ENCODE measurements at regions not wholly inside any gene's neighbourhood (a gene's known extent, or its start where the extent isn't known, plus 50 kb on each side); places are given as distances from the start of the nearest gene placed in this dataset.
"Not testable (repeated sequence)": the region's sequence is repeated elsewhere in the genome, so short reads cannot be mapped to it uniquely, and the experiment has no call there.

GRCh38 chr18:1510542-1511179 is 606.0 kb downstream of the ADCYAP1 start:
- no peak overlapping the region for H3K4me3 ChIP-seq (ENCODE audit: control insufficient read depth, low read depth, low read length)
- no peak for DNase-seq (ENCODE audit: low read depth)
- no peak for TF ChIP-seq CTCF (IDR thresholded peaks at IDR 0.05; ENCODE audit: control insufficient read depth, insufficient read depth, low read depth, low read length, missing control alignments)

GRCh38 chr18:1511619-1512311 is 607.1 kb downstream of the ADCYAP1 start:
- no peak for DNase-seq (ENCODE audit: low read depth)

GRCh38 chr18:1513519-1513918 is 608.8 kb downstream of the ADCYAP1 start:
- H3K4me3 ChIP-seq (ENCODE audit: control insufficient read depth, low read depth, low read length), result no peak overlapping the region
- no peak for TF ChIP-seq CTCF (IDR thresholded peaks at IDR 0.05; ENCODE audit: control insufficient read depth, insufficient read depth, low read depth, low read length, missing control alignments)
- no peak for DNase-seq (ENCODE audit: low read depth)

More at GRCh38 chr18:1511619-1512311, 607.1 kb downstream of the ADCYAP1 start:
- no peak overlapping the region for H3K4me3 ChIP-seq (ENCODE audit: control insufficient read depth, low read depth, low read length)
- no peak for TF ChIP-seq CTCF (IDR thresholded peaks at IDR 0.05; ENCODE audit: control insufficient read depth, insufficient read depth, low read depth, low read length, missing control alignments)

GRCh38 chr18:1521588-1522248 is 617.0 kb downstream of the ADCYAP1 start:
- not testable (repeated sequence) for H3K4me3 ChIP-seq (ENCODE audit: control insufficient read depth, low read depth, low read length); DNase-seq (ENCODE audit: low read depth)

- H3K4me3 ChIP-seq (ENCODE audit: control insufficient read depth, low read depth, low read length), result no peak overlapping the region
- no peak for DNase-seq (ENCODE audit: low read depth)
- no peak for TF ChIP-seq CTCF (IDR thresholded peaks at IDR 0.05; ENCODE audit: control insufficient read depth, insufficient read depth, low read depth, low read length, missing control alignments)
Observed at GRCh38 chr18:1522249-1522615, 617.6 kb downstream of the ADCYAP1 start.

GRCh38 chr18:1526991-1527390 is 622.3 kb downstream of the ADCYAP1 start:
- DNase-seq (ENCODE audit: low read depth), result no peak
- H3K4me3 ChIP-seq (ENCODE audit: control insufficient read depth, low read depth, low read length), result no peak overlapping the region
- no peak for TF ChIP-seq CTCF (IDR thresholded peaks at IDR 0.05; ENCODE audit: control insufficient read depth, insufficient read depth, low read depth, low read length, missing control alignments)

- no peak for TF ChIP-seq CTCF (IDR thresholded peaks at IDR 0.05; ENCODE audit: control insufficient read depth, insufficient read depth, low read depth, low read length, missing control alignments)
- H3K4me3 ChIP-seq (ENCODE audit: control insufficient read depth, low read depth, low read length), result no peak overlapping the region
- DNase-seq (ENCODE audit: low read depth), result no peak
Observed at GRCh38 chr18:1527805-1528204, 623.1 kb downstream of the ADCYAP1 start.

Data from AG09309 (cell line).